Tibial artery (tissue), 4 donors: ENCODE measurements at regions not wholly inside any gene's neighbourhood (a gene's known extent, or its start where the extent isn't known, plus 50 kb on each side); places are given as distances from the start of the nearest gene placed in this dataset.

Experiments used
- DNase-seq, 2 donors: peaks; one replicate each; pipeline ENCODE4 v3.0.0-alpha.2; 2019
- H3K27ac ChIP-seq, 2 donors: fragments of 200-600 bp; sonication (generic) in 1 of 2; 1 replicate in 1 of 2; 2 replicates in 1 of 2; pipeline ENCODE4 v1.5.1; 2018 to 2019; ENCODE audit warnings: mild to moderate bottlenecking in 1 of 2
- H3K27me3 ChIP-seq, 2 donors: fragments of 200-600 bp; sonication (generic) in 1 of 2; one replicate each; pipeline versions ENCODE4 v1.5.1 to v1.6.0; 2016 to 2019
- H3K36me3 ChIP-seq, 3 donors: fragments of 200-600 bp; sonication (generic) in 2 of 3; one replicate each; pipeline ENCODE4 v1.5.1; 2016 to 2019; ENCODE audit warnings: mild to moderate bottlenecking in 2 of 3
- H3K4me1 ChIP-seq, 4 donors: fragments of 200-600 bp; sonication (generic) in 2 of 4; 1 replicate in 3 of 4; 2 replicates in 1 of 4; pipeline ENCODE4 v1.5.1; 2016 to 2019
- H3K4me3 ChIP-seq, 2 donors: fragments of 200-600 bp; sonication (generic) in 1 of 2; 1 replicate in 1 of 2; 2 replicates in 1 of 2; pipeline ENCODE4 v1.5.1; 2018 to 2019; ENCODE audit warnings: mild to moderate bottlenecking in 2 of 2
- H3K9me3 ChIP-seq, 3 donors: fragments of 200-600 bp; sonication (generic) in 1 of 3; one replicate each; pipeline ENCODE4 v1.5.1; 2016 to 2019
- CTCF ChIP-seq, 2 experiments: fragments of 200-600 bp in 1 of 2; fragments of 450-650 bp in 1 of 2; IDR thresholded peaks; one replicate each; pipeline ENCODE4 v1.5.1; 2017 to 2019; ENCODE audit warnings: antibody characterized with exemption in 2 of 2, mild to moderate bottlenecking in 1 of 2, moderate library complexity in 1 of 2
- intact Hi-C: fragments of 100-400 bp; cut with DNase I; formaldehyde crosslinking; loops from one replicate; pipeline ENCODE4 v1.15.0; 2023; ENCODE audit warnings: low total_unique reads

DNA sequence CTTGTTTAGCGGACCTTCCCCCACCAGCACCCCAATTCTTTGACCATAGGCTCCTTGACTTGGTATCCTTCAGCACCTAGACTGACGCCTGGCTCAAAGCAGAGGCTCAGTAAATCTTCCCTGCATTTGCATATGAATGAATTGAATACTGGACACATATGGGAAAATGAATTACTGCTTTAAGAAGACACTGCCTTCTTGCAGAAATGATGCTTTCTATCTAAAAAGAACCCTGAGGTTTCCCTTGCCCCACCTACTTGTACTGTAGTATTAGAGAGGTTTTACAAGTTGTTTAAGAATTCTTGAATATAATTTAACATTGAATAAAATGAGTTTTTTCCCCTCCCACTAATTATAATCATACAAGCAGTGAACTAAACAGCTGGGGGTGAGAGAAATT lies 190.7 kb downstream of the SAMD5 start:
- H3K4me3 ChIP-seq, result no peak overlapping the region
- H3K4me1 ChIP-seq, result no peaks in the 10 kb centered on the region
- no peak for DNase-seq
- no peaks in the 10 kb centered on the region for H3K36me3 ChIP-seq
- intact Hi-C loops, result no loop called here
- H3K9me3 ChIP-seq, result no peaks in the 10 kb centered on the region
- no peak overlapping the region for H3K27ac ChIP-seq
- H3K27me3 ChIP-seq, result no peaks in the 10 kb centered on the region
- no peak for TF ChIP-seq CTCF (IDR thresholded peaks at IDR 0.05)

GRCh38 chr6:147699637-147700036 lies 191.1 kb downstream of the SAMD5 start:
- Histone ChIP-seq H3K36me3 (no peaks in the 10 kb centered on the region), H3K9me3 (no peaks in the 10 kb centered on the region), H3K27ac (no peak overlapping the region), H3K4me3 (no peak overlapping the region), H3K4me1 (no peaks in the 10 kb centered on the region), H3K27me3 (no peaks in the 10 kb centered on the region)
- intact Hi-C loops, result no loop called here
- no peak for DNase-seq
- TF ChIP-seq CTCF (IDR thresholded peaks at IDR 0.05), result no peak

GRCh38 chr6:147700436-147701209 lies 192.1 kb downstream of the SAMD5 start:
- H3K4me1 ChIP-seq, result no peaks in the 10 kb centered on the region
- no peak overlapping the region for H3K27ac ChIP-seq
- no peaks in the 10 kb centered on the region for H3K27me3 ChIP-seq
- intact Hi-C loops, result no loop called here
- DNase-seq, result no peak
- no peaks in the 10 kb centered on the region for H3K36me3 ChIP-seq
- H3K4me3 ChIP-seq, result no peak overlapping the region
- TF ChIP-seq CTCF (IDR thresholded peaks at IDR 0.05), result no peak
- no peaks in the 10 kb centered on the region for H3K9me3 ChIP-seq

- Histone ChIP-seq H3K4me3 (no peak overlapping the region), H3K36me3 (no peaks in the 10 kb centered on the region), H3K9me3 (no peaks in the 10 kb centered on the region), H3K4me1 (no peaks in the 10 kb centered on the region), H3K27me3 (no peaks in the 10 kb centered on the region), H3K27ac (no peak overlapping the region)
- intact Hi-C loops, result no loop called here
- TF ChIP-seq CTCF (IDR thresholded peaks at IDR 0.05), result no peak
- DNase-seq, result no peak
Observed at GRCh38 chr6:147704691-147705090, 196.2 kb downstream of the SAMD5 start.

GRCh38 chr6:147707524-147707923 lies 199.0 kb downstream of the SAMD5 start:
- no peaks in the 10 kb centered on the region for H3K36me3 ChIP-seq
- H3K4me3 ChIP-seq, result no peak overlapping the region
- peaks cover 0 to 1% (median 0%) of the 10 kb centered on the region in 3 donors for H3K9me3 ChIP-seq
- no peak overlapping the region for H3K27ac ChIP-seq
- H3K4me1 ChIP-seq, result no peaks in the 10 kb centered on the region
- intact Hi-C loops, result no loop called here
- TF ChIP-seq CTCF (IDR thresholded peaks at IDR 0.05), result no peak
- no peak for DNase-seq
- no peaks in the 10 kb centered on the region for H3K27me3 ChIP-seq
